ENCODE measurements at regions not wholly inside any gene's neighbourhood (a gene's known extent, or its start where the extent isn't known, plus 50 kb on each side); places are given as distances from the start of the nearest gene placed in this dataset.

- DNase-seq (ENCODE audit: low spot score): no peak
- ATAC-seq (ENCODE audit: low FRiP score): no peak
- TF ChIP-seq, protein P1, sequence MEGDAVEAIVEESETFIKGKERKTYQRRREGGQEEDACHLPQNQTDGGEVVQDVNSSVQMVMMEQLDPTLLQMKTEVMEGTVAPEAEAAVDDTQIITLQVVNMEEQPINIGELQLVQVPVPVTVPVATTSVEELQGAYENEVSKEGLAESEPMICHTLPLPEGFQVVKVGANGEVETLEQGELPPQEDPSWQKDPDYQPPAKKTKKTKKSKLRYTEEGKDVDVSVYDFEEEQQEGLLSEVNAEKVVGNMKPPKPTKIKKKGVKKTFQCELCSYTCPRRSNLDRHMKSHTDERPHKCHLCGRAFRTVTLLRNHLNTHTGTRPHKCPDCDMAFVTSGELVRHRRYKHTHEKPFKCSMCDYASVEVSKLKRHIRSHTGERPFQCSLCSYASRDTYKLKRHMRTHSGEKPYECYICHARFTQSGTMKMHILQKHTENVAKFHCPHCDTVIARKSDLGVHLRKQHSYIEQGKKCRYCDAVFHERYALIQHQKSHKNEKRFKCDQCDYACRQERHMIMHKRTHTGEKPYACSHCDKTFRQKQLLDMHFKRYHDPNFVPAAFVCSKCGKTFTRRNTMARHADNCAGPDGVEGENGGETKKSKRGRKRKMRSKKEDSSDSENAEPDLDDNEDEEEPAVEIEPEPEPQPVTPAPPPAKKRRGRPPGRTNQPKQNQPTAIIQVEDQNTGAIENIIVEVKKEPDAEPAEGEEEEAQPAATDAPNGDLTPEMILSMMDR (IDR thresholded peaks at IDR 0.05): no peak
These were observed 340.8 kb upstream of the KLF3 start for GRCh38 chr4:38323141-38323641.

- TF ChIP-seq, protein P1 (IDR thresholded peaks at IDR 0.05): no peak
- DNase-seq (ENCODE audit: low spot score) (no peak), ATAC-seq (ENCODE audit: low FRiP score) (no peak)
These were observed 339.0 kb upstream of the KLF3 start for GRCh38 chr4:38324861-38325628.

GRCh38 chr4:38325629-38325913 lies 338.4 kb upstream of the KLF3 start:
- TF ChIP-seq, protein P1 (IDR thresholded peaks at IDR 0.05): no peak
- DNase-seq (ENCODE audit: low spot score) (no peak), ATAC-seq (ENCODE audit: low FRiP score) (no peak)

DNA sequence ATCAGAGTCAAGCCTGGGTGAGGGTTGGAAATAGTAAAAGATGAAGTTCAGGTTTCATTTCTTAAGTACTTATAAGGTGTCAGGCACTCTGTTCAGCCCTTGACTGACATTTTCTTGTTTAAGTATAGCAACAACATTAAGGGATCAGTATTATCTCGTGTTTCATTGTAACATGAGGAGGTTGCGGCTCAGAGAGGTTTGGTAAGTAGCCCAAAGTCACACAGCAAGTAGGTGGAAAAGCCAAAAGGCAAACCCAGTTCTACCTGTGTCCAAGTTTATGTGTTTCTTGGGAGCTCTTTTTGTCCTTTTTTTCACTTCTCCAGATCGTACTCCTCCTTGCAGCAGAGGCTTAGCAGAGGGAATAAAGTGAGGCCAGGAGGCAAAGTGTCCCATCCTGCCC lies 337.5 kb upstream of the KLF3 start:
- DNase-seq (ENCODE audit: low spot score) (no peak), ATAC-seq (ENCODE audit: low FRiP score) (no peak)
- TF ChIP-seq, protein P1 (IDR thresholded peaks at IDR 0.05): no peak

GRCh38 chr4:38327174-38327573 lies 336.8 kb upstream of the KLF3 start:
- no peak for ATAC-seq (ENCODE audit: low FRiP score)
- DNase-seq (ENCODE audit: low spot score): no peak
- TF ChIP-seq, protein P1 (IDR thresholded peaks at IDR 0.05): no peak

DNA sequence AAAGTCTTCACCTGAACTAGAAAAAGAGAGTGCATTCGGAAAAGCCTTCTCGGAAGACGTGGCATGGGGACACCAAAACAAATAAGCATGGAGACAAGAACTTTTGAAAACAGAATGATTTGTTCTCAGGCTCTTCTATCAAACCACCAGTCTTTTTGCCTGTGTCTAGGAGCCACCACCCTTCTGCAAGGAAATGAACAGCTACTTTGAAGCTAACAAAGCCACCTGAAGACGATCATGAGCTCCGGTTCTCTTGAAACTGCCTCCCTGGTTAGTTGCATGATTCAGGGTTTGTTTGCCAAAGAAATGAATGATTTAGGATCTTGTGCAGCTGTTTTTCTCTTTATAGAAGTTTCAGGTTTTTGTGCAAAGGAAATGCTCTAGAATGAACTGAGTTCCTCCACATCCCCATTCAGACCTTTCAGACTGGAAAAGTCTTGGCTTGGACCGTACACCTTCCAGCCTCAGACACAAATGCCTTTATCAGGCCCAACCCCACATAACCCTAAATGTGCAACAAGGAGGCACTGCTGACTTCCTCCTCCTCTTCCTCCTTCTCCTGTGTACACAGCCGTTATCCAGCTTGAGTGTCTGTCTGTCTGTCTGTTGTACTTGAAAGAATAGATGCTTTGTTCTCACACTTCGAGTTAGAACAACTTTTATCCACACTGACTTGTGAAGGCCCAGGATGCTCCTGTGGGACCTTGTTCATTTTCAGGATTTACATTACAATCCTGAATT lies 334.8 kb upstream of the KLF3 start:
- no peak for ATAC-seq (ENCODE audit: low FRiP score)
- no peak for DNase-seq (ENCODE audit: low spot score)
- TF ChIP-seq, protein P1 (IDR thresholded peaks at IDR 0.05): no peak

DNA sequence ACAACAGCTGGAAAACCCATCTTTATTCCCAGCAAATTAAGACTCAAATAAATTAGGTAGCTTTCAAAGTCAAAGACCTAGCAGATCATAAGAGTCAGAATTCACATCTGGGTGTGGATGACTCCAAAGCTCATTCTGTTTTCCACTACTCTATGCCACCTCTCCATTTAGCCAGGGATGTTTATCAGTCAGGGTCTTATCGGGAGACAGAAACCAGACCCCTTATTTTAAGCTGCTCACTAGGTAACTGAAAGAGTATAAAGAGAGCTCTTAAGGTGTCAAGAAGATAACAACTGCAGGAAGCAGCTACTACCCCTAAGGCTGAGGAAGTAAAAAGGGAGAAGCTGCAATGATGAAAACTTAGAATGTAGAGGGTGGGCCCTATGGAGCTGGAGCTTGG lies 333.7 kb upstream of the KLF3 start:
- TF ChIP-seq, protein P1 (IDR thresholded peaks at IDR 0.05): no peak
- DNase-seq (ENCODE audit: low spot score) (no peak), ATAC-seq (ENCODE audit: low FRiP score) (no peak)
